Stimulated activated CD8-positive, alpha-beta memory T cell treated with anti-CD3 and anti-CD28 coated beads, Interleukin-7, amount 100 ng/mL, for 24 hours (primary cell): ENCODE measurements at regions not wholly inside any gene's neighbourhood (a gene's known extent, or its start where the extent isn't known, plus 50 kb on each side); places are given as distances from the start of the nearest gene placed in this dataset.
"Not testable (repeated sequence)": the region's sequence is repeated elsewhere in the genome, so short reads cannot be mapped to it uniquely, and the experiment has no call there.

Experiments
- DNase-seq: peaks from one replicate; pipeline ENCODE4 v3.0.0-alpha.2; 2020; ENCODE audit warnings: low read depth

GRCh38 chr6:147651-148050, 144.6 kb upstream of the DUSP22 start:
- DNase-seq = not testable (repeated sequence)

- DNase-seq = peak; percentile 58
Observed at GRCh38 chr6:148051-148984, 144.0 kb upstream of the DUSP22 start.

- DNase-seq = not testable (repeated sequence)
Observed at GRCh38 chr6:150147-150546, 142.1 kb upstream of the DUSP22 start.

GRCh38 chr6:152436-152835, 139.9 kb upstream of the DUSP22 start:
- not testable (repeated sequence) for DNase-seq

- DNase-seq = not testable (repeated sequence)
Observed at GRCh38 chr6:153026-153425, 139.3 kb upstream of the DUSP22 start.

- not testable (repeated sequence) for DNase-seq
Observed at GRCh38 chr6:153867-154266, 138.4 kb upstream of the DUSP22 start.

- DNase-seq = not testable (repeated sequence)
Observed at GRCh38 chr6:154321-155092, 137.8 kb upstream of the DUSP22 start.

- no peak for DNase-seq
Observed at GRCh38 chr6:156010-156409, 136.3 kb upstream of the DUSP22 start.

GRCh38 chr6:156441-157140, 135.7 kb upstream of the DUSP22 start:
- DNase-seq = not testable (repeated sequence)

- DNase-seq = not testable (repeated sequence)
Observed at GRCh38 chr6:157176-157575, 135.1 kb upstream of the DUSP22 start.

GRCh38 chr6:161657-162056, 130.6 kb upstream of the DUSP22 start:
- not testable (repeated sequence) for DNase-seq

GRCh38 chr6:164720-165119, 127.6 kb upstream of the DUSP22 start:
- no peak for DNase-seq

- no peak for DNase-seq
Observed at GRCh38 chr6:165263-165662, 127.0 kb upstream of the DUSP22 start.

- DNase-seq = no peak
Observed at GRCh38 chr6:165906-166305, 126.4 kb upstream of the DUSP22 start.

GRCh38 chr6:168865-169455, 123.3 kb upstream of the DUSP22 start:
- no peak for DNase-seq

- no peak for DNase-seq
Observed at GRCh38 chr6:174036-174435, 118.3 kb upstream of the DUSP22 start.

- no peak for DNase-seq
Observed at GRCh38 chr6:175680-176079, 116.6 kb upstream of the DUSP22 start.

GRCh38 chr6:176766-177165, 115.5 kb upstream of the DUSP22 start:
- no peak for DNase-seq

GRCh38 chr6:178119-178518, 114.2 kb upstream of the DUSP22 start:
- DNase-seq = no peak

GRCh38 chr6:178929-179328, 113.4 kb upstream of the DUSP22 start:
- DNase-seq = not testable (repeated sequence)

- DNase-seq = no peak
Observed at GRCh38 chr6:179340-179950, 112.8 kb upstream of the DUSP22 start.
